ENCODE measurements at regions not wholly inside any gene's neighbourhood (a gene's known extent, or its start where the extent isn't known, plus 50 kb on each side); places are given as distances from the start of the nearest gene placed in this dataset.

DNA sequence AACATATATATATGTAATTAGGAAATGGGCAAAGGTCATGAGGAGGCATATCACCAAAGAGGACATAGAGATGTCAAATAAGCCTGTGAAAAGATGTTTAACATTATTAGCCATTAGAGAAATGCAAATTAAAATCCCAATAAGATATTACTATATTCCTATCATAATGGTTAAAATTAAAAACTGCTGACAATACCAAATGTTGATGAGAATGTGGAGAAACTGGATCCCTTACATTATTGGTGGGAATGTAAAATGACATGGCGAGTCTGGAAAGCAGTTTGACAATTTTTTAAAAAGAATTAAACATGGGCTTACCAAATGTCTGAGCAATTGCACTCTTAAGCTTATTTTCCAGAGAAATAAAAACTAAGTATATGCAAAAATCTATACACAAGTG, 1821.6 kb upstream of the C9orf72 start:
- TF ChIP-seq POLR2A (IDR thresholded peaks at IDR 0.05; ENCODE audit: low read length) = no peak
- TF ChIP-seq GATA1 (IDR thresholded peaks at IDR 0.05; ENCODE audit: low read depth, low read length) = no peak

Measured in erythroblast (primary cell).